ENCODE measurements at regions not wholly inside any gene's neighbourhood (a gene's known extent, or its start where the extent isn't known, plus 50 kb on each side); places are given as distances from the start of the nearest gene placed in this dataset.

DNA sequence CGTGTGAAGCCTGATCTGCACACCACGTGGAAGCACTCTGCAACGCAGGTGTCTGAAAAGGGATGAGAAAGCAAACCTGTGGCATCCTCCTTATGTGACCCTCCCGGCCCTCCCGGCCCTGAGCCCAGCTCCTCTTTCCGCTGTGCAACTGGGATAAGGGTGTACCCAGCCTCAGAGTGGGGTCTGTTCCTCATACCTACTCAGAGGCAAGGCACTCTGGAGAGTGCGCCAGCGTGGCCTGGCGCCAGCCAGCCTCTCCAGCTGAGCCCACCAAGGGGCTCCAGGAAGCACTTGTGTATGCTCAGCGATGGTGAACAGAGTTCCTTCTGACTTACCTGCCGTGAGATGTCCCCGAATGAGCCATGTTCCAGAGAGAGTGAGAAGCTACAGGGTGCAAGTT is 102.8 kb downstream of the IRX1 start:
- Histone ChIP-seq H3K4me1 (no peaks in the 10 kb centered on the region), H3K9me3 (no peaks in the 10 kb centered on the region), H3K27me3 (no peaks in the 10 kb centered on the region), H3K36me3 (no peaks in the 10 kb centered on the region), H3K27ac (no peak overlapping the region), H3K4me3 (no peak overlapping the region)
- FAIRE-seq: no peak
- 57 to 75% methylated on average over 12 of the region's 12 CpGs for WGBS, 2 donors
- TF ChIP-seq, protein P1, sequence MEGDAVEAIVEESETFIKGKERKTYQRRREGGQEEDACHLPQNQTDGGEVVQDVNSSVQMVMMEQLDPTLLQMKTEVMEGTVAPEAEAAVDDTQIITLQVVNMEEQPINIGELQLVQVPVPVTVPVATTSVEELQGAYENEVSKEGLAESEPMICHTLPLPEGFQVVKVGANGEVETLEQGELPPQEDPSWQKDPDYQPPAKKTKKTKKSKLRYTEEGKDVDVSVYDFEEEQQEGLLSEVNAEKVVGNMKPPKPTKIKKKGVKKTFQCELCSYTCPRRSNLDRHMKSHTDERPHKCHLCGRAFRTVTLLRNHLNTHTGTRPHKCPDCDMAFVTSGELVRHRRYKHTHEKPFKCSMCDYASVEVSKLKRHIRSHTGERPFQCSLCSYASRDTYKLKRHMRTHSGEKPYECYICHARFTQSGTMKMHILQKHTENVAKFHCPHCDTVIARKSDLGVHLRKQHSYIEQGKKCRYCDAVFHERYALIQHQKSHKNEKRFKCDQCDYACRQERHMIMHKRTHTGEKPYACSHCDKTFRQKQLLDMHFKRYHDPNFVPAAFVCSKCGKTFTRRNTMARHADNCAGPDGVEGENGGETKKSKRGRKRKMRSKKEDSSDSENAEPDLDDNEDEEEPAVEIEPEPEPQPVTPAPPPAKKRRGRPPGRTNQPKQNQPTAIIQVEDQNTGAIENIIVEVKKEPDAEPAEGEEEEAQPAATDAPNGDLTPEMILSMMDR (IDR thresholded peaks at IDR 0.05): no peak
- no peak for DNase-seq
- intact Hi-C loops (cut with DNase I): no loop called here
- no peak for ATAC-seq

DNA sequence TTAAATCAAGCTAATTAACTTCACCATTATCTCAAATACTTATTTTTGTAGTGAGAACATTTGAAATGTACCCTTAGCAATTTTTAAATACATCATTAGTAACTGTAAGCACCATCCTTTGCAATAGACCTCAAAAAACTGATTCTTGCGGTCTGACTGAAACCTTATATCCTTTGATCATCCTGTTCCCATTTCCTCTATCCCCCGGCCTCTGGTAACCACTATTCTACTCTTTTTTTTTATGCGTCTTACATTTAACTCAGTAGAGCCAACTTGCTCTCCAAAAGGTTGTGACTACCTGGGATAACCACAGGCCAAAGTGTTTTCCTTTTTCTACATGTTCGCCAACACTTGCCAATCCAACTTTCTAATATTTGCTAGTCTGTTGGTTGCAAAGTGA is 106.1 kb downstream of the IRX1 start:
- intact Hi-C loops (cut with DNase I): no loop called here
- FAIRE-seq: no peak
- no peaks in the 10 kb centered on the region for H3K4me1 ChIP-seq
- no peak for ATAC-seq
- no peaks in the 10 kb centered on the region for H3K36me3 ChIP-seq
- TF ChIP-seq, protein P1 (IDR thresholded peaks at IDR 0.05): no peak
- H3K4me3 ChIP-seq: no peak overlapping the region
- 63 to 77% methylated on average over 4 of the region's 4 CpGs for WGBS, 2 donors
- H3K27ac ChIP-seq: no peak overlapping the region
- peaks cover 0 to 3% (median 0%) of the 10 kb centered on the region in 4 donors for H3K27me3 ChIP-seq
- DNase-seq: no peak
- no peaks in the 10 kb centered on the region for H3K9me3 ChIP-seq

DNA sequence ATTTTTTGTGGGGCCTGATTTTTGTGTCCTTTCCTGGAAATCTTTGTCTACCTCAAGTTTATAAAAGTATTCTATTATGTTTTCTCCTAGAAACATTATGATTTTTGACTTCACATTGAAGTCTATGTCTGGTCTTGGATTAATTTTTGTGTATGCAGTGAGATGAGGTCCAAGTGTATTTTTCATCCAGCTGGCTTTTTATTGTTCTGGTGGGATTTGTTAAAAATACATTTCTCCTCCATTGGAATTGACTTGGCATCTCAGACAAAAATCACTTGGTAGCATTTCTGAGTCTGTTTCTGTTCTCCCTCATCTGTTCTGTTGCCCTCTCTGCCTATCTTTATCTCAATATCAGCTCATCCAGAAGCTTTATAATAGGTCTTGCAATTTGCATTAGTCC is 109.0 kb downstream of the IRX1 start:
- Histone ChIP-seq H3K36me3 (no peaks in the 10 kb centered on the region), H3K27me3 (peaks cover 0 to 3% (median 0%) of the 10 kb centered on the region in 4 donors), H3K4me1 (no peaks in the 10 kb centered on the region), H3K9me3 (no peaks in the 10 kb centered on the region), H3K4me3 (no peak overlapping the region), H3K27ac (no peak overlapping the region)
- DNase-seq (no peak), FAIRE-seq (no peak), ATAC-seq (no peak)
- TF ChIP-seq, protein P1 (IDR thresholded peaks at IDR 0.05): no peak
- intact Hi-C loops (cut with DNase I): no loop called here

DNA sequence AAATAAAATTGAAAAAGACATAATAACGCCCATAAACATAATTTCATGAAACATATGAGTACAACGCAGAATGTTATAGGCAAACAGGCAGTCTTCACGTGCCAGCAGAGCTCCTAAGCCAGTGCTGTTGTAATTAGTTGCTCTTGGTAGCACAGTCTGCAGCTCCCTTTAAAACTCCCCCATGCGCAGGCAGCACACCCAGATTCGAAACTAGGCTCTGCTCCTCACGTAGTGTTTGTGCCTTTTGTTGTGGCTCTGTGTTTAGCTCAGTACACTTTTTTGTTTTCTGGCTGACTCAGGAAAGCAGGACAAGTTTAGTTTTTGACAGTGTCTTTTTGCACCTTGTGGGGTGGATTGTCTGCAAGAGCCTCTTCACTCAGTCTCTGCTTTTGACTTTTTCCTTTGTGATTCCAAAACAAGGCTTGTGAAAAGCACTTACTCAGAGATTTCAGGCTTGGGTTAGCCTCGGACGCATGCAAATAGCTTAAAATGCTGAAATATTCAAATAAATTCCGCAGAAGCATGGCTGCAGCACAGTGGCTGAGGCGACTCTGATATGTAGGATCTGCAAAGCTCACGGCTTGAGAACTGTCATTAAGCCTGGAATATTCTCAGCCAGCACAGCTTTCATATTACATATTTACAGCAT is 113.6 kb downstream of the IRX1 start:
- intact Hi-C loops (cut with DNase I): no loop called here
- Histone ChIP-seq H3K9me3 (no peaks in the 10 kb centered on the region), H3K27me3 (peaks cover 0 to 1% (median 0%) of the 10 kb centered on the region in 4 donors), H3K4me1 (no peaks in the 10 kb centered on the region), H3K4me3 (no peak overlapping the region), H3K27ac (no peak overlapping the region), H3K36me3 (no peaks in the 10 kb centered on the region)
- DNase-seq (no peak), ATAC-seq (no peak), FAIRE-seq (no peak)
- 27 to 33% methylated on average over 11 of the region's 11 CpGs for WGBS, 2 donors
- TF ChIP-seq, protein P1 (IDR thresholded peaks at IDR 0.05): no peak

DNA sequence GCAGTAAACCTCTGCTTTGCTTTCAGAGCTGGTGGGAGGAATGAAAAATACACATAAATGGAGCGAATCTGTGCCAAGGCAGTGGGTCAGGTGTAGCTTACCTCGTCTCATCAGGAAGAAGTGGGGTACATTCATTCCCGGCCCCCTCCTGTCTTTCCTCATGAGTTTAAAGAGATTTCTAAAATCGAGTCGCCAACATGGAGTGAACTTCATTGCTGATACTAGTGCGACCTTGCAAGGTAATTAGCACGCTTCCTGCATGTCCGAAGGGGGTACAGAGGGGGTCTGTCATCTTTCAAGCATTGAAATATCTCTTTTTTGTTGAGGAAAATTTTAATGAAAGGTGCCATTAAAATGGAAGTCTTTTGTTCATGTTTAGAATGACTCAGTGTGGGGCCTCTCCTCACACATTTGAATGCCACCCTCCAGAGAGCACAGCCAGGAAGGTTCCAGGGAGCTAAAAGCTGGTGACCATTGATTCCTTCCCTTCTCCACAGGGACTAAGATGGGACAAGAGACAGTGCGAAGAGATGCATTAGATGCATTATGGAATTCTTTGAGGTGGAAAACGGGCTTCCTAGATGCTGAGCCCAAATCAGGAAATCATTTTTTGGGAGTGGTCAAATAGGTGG is 114.2 kb downstream of the IRX1 start:
- DNase-seq (no peak), ATAC-seq (no peak), FAIRE-seq (no peak)
- Histone ChIP-seq H3K27ac (no peak overlapping the region), H3K4me3 (no peak overlapping the region), H3K4me1 (no peaks in the 10 kb centered on the region), H3K9me3 (no peaks in the 10 kb centered on the region), H3K27me3 (no peaks in the 10 kb centered on the region), H3K36me3 (no peaks in the 10 kb centered on the region)
- 36 to 44% methylated on average over 10 of the region's 10 CpGs for WGBS, 2 donors
- intact Hi-C loops (cut with DNase I): no loop called here
- TF ChIP-seq, protein P1 (IDR thresholded peaks at IDR 0.05): no peak

Measured in pancreas (tissue), 10 donors.